ENCODE measurements at regions not wholly inside any gene's neighbourhood (a gene's known extent, or its start where the extent isn't known, plus 50 kb on each side); places are given as distances from the start of the nearest gene placed in this dataset.

- intact Hi-C loops (cut with DNase I, micrococcal nuclease), result no loop called here
- DNase-seq (no peak), ATAC-seq (no peak)
Measured at GRCh38 chr11:70906101-70906500, 346.3 kb downstream of the SHANK2 start.

GRCh38 chr11:70908223-70908622, 344.2 kb downstream of the SHANK2 start:
- DNase-seq (peak; percentile 30 to 73), ATAC-seq (peak; percentile 65)
- intact Hi-C loops (cut with DNase I, micrococcal nuclease), result no loop called here

- intact Hi-C loops (cut with DNase I, micrococcal nuclease), result no loop called here
- DNase-seq (no peak), ATAC-seq (no peak)
Measured at GRCh38 chr11:70910835-70911234, 341.5 kb downstream of the SHANK2 start.

GRCh38 chr11:70912226-70912840, 340.0 kb downstream of the SHANK2 start:
- intact Hi-C loops (cut with DNase I, micrococcal nuclease), result no loop called here
- DNase-seq (no peak), ATAC-seq (no peak)

GRCh38 chr11:70913715-70914231, 338.6 kb downstream of the SHANK2 start:
- ATAC-seq (peak; percentile 97), DNase-seq (peak; percentile 71)
- intact Hi-C loops (cut with DNase I, micrococcal nuclease), result no loop called here

GRCh38 chr11:70914496-70914895, 337.9 kb downstream of the SHANK2 start:
- ATAC-seq (peak; percentile 15), DNase-seq (no peak)
- intact Hi-C loops (cut with DNase I, micrococcal nuclease), result no loop called here

- DNase-seq (no peak), ATAC-seq (no peak)
- intact Hi-C loops (cut with DNase I, micrococcal nuclease), result no loop called here
Measured at GRCh38 chr11:70915158-70915985, 337.0 kb downstream of the SHANK2 start.

- ATAC-seq, result no peak
- intact Hi-C loops (cut with DNase I, micrococcal nuclease), result no loop called here
- DNase-seq, result no peak
Measured at GRCh38 chr11:70916351-70916750, 336.0 kb downstream of the SHANK2 start.

- intact Hi-C loops (cut with DNase I, micrococcal nuclease), result no loop called here
- DNase-seq (no peak), ATAC-seq (no peak)
Measured at GRCh38 chr11:70918242-70918641, 334.1 kb downstream of the SHANK2 start.

GRCh38 chr11:70921804-70922203, 330.6 kb downstream of the SHANK2 start:
- no peak for DNase-seq
- no peak for ATAC-seq
- intact Hi-C loops (cut with DNase I, micrococcal nuclease), result no loop called here

GRCh38 chr11:70924108-70924507, 328.3 kb downstream of the SHANK2 start:
- DNase-seq (no peak), ATAC-seq (no peak)
- intact Hi-C loops (cut with DNase I, micrococcal nuclease), result no loop called here

- ATAC-seq, result peak; percentile 95
- intact Hi-C loops (cut with DNase I, micrococcal nuclease), result no loop called here
- DNase-seq, result peak in 1 of 2 donors; percentile 18
Measured at GRCh38 chr11:70925238-70925637, 327.1 kb downstream of the SHANK2 start.

- intact Hi-C loops (cut with DNase I, micrococcal nuclease), result no loop called here
- ATAC-seq, result no peak
Measured at GRCh38 chr11:70926543-70927201, 325.7 kb downstream of the SHANK2 start.

GRCh38 chr11:70928854-70929598, 323.4 kb downstream of the SHANK2 start:
- no peak for ATAC-seq
- intact Hi-C loops (cut with DNase I, micrococcal nuclease), result no loop called here
- no peak for DNase-seq

More at GRCh38 chr11:70926543-70927201, 325.7 kb downstream of the SHANK2 start:
- DNase-seq, result no peak

GRCh38 chr11:70930215-70930614, 322.2 kb downstream of the SHANK2 start:
- no peak for ATAC-seq
- intact Hi-C loops (cut with DNase I, micrococcal nuclease), result no loop called here

GRCh38 chr11:70931430-70931829, 320.9 kb downstream of the SHANK2 start:
- ATAC-seq (no peak), DNase-seq (no peak)
- intact Hi-C loops (cut with DNase I, micrococcal nuclease), result no loop called here

More at GRCh38 chr11:70930215-70930614, 322.2 kb downstream of the SHANK2 start:
- no peak for DNase-seq

- DNase-seq (no peak), ATAC-seq (no peak)
- intact Hi-C loops (cut with DNase I, micrococcal nuclease), result no loop called here
Measured at GRCh38 chr11:70933981-70934583, 318.3 kb downstream of the SHANK2 start.

- ATAC-seq (no peak), DNase-seq (no peak)
- intact Hi-C loops (cut with DNase I, micrococcal nuclease), result no loop called here
Measured at GRCh38 chr11:70935006-70935768, 317.2 kb downstream of the SHANK2 start.

Measured in left colon (tissue), 2 donors.